ENCODE measurements at regions not wholly inside any gene's neighbourhood (a gene's known extent, or its start where the extent isn't known, plus 50 kb on each side); places are given as distances from the start of the nearest gene placed in this dataset.

GRCh38 chr18:60172030-60172429 lies 200.5 kb downstream of the MC4R start:
- no peak for TF ChIP-seq EZH2 (IDR thresholded peaks at IDR 0.05; ENCODE audit: borderline replicate concordance, low read length)
- no peak for TF ChIP-seq CTCF (conservative IDR thresholded peaks at IDR 0.05 in 1 of 2, IDR thresholded peaks at IDR 0.05 in 1 of 2; ENCODE audit: extremely low read depth in 1 of 2, insufficient read depth in 1 of 2, low read depth in 1 of 2, low read length in 2 of 2)

Measured in mammary epithelial cell (primary cell).